ENCODE measurements at regions not wholly inside any gene's neighbourhood (a gene's known extent, or its start where the extent isn't known, plus 50 kb on each side); places are given as distances from the start of the nearest gene placed in this dataset.
"Not testable (repeated sequence)": the region's sequence is repeated elsewhere in the genome, so short reads cannot be mapped to it uniquely, and the experiment has no call there.

DNA sequence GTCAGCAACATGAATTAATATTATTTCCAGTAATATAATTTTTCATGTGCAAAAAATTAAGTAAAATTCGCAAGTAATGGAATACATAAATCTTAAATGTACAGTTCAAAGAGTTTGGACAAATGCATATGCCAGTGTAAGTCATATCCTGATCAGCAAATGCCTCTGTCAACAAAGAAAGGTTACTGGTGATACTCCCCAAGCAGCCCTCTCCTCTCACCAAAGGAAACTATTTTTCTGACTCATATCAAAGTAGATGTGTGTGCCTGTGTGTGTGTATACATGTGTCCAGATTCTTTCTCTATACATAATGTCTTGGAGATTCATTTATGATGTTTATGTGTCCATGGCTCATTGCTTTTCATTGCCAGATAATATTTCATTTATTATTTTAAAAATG lies 1035.0 kb downstream of the SLC16A7 start:
- DNase-seq (ENCODE audit: insufficient read length, low spot score) (no peak), FAIRE-seq (no peak)

GRCh38 chr12:60644076-60644475 lies 1048.2 kb downstream of the SLC16A7 start:
- no peak for DNase-seq (ENCODE audit: insufficient read length, low spot score)
- no peak for FAIRE-seq

DNA sequence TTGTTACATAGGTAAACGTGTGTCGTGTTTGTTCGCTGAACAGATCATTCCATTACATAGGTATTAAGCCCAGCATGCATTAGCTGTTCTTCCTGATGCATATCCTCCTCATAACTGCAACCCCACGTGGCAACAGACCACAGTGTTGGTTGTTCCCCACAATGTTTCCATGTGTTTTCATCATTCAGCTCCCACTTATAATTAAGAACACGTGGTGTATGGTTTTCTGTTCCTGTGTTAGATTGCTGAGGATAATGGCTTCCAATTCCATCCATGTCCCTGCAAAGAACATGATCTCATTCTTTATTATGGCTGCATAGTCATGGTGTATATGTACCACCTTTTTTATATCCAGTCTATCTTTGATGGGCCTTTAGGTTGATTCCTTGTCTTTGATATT lies 1071.1 kb downstream of the SLC16A7 start:
- FAIRE-seq, result no peak
- no peak for DNase-seq (ENCODE audit: insufficient read length, low spot score)

DNA sequence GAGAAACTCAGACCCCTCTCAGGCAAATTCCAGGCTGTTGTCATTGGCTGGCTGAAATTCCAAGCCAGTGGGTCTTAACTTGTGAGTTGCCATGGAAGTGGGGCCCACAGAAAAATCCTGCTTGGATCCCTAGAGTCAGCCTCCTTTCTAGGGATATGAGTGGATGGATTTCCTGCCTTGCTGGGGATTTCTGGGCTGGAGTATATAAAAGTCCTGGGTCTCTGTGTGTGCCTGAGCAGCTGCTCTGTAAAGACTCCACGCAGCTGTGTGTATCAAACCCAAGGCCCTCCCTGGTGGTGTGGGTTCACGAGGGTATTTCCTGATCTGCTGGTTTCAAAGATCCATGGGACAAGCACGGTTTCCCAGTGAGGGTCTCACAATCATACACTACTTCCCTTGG lies 1077.1 kb downstream of the SLC16A7 start:
- DNase-seq (ENCODE audit: insufficient read length, low spot score) (no peak), FAIRE-seq (no peak)

DNA sequence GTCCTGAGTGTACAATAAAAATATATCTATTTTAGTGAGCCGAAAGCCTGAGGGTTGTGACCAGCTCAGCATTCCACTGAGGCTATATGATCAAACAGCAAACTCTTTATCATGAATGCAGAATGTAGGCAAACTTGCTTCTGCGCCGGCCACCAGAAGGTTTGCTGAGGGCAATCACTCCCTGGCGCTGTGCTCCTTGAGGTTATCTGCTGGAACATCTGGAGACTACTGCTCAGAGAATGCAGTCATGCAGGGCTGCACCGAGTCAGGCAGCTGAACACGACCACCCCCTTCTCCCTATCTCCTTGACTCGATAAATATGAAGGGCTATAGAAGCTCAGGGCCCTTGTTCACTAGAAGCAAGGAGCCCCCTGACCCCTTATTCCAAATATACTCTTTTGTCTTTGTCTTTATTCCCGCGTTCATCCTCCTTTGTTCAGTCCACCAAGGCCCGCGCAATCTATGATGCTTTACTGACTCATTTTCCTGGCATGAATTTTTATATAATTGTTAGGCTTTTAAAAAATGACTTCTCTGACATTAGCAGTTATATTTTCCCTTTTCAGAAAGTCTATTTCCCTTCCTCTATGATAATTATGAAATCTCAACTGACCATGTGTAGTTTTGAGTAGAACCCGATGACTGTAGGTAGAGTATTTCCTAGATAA lies 1089.3 kb downstream of the SLC16A7 start:
- FAIRE-seq (no peak), DNase-seq (ENCODE audit: insufficient read length, low spot score) (no peak)

DNA sequence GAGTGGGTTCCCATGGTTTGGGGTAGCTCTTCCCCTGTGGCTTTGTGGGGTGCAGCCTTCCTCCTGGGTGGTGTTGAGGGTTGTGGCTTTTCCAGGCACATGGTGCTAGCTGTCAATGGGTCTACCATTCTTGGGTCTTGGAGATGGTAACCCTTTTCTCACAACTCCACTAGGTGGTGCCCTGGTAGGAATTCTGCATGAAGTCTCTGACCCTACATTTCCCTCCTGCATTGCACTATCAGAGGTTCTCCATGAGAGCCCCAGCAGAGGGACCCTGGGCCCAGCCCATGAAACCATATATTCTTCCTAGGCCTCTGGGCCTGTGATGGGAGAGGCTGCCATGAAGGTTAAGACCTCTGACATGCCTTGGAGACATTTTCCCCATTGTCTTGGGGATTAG lies 1093.3 kb downstream of the SLC16A7 start:
- no peak for DNase-seq (ENCODE audit: insufficient read length, low spot score)
- no peak for FAIRE-seq

- no peak for FAIRE-seq
- DNase-seq (ENCODE audit: insufficient read length, low spot score), result no peak
Measured at GRCh38 chr12:60693019-60693626, 1097.3 kb downstream of the SLC16A7 start.

- FAIRE-seq (no peak), DNase-seq (ENCODE audit: insufficient read length, low spot score) (no peak)
Measured at GRCh38 chr12:60704171-60704914, 1108.5 kb downstream of the SLC16A7 start.

GRCh38 chr12:60710246-60710645 lies 1114.4 kb downstream of the SLC16A7 start:
- FAIRE-seq, result no peak
- no peak for DNase-seq (ENCODE audit: insufficient read length, low spot score)

- DNase-seq (ENCODE audit: insufficient read length, low spot score), result no peak
- FAIRE-seq, result no peak
Measured at GRCh38 chr12:60714141-60714900, 1118.5 kb downstream of the SLC16A7 start.

GRCh38 chr12:60724475-60724874 lies 1128.6 kb downstream of the SLC16A7 start:
- no peak for DNase-seq (ENCODE audit: insufficient read length, low spot score)
- no peak for FAIRE-seq

GRCh38 chr12:60724984-60725383 lies 1129.2 kb downstream of the SLC16A7 start:
- FAIRE-seq, result no peak

DNA sequence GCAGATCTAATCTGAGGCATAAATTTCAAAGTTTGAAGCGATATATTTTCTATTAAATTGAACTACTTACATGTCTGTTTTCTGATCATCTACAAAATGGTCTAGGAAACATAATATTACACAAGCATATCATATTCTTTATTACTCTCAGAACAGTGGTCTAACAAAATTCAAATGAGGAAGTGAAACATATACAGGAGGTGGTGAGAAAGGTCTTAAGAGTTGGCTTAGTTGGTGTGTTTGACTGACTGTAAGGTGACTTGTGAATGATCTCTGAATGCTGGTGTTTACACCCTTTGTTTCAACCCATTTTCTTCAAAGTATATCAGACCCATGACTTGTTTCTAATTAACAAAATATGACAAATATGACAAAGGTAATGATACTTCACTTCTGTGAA lies 1156.8 kb downstream of the SLC16A7 start:
- DNase-seq (ENCODE audit: insufficient read length, low spot score), result no peak
- no peak for FAIRE-seq

More at GRCh38 chr12:60724984-60725383, 1129.2 kb downstream of the SLC16A7 start:
- DNase-seq (ENCODE audit: insufficient read length, low spot score), result no peak

DNA sequence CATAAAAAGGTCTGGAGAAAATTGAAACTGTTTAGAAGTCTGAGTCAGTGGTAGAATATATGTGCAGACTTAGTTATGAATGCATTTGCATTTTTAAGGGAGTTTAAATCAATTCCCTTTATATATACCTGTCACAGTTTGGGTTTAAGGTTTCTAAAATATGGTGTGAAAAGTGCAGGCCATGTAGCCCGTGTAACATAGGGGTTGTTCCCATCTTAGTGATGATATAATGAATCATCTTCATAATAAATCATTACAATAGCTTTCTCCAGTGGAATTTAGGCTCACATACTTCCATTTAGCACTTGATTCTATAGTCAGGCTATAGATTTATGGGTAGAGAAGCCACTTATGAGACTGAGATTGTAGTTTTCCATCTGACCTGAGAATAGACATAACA lies 1162.4 kb downstream of the SLC16A7 start:
- FAIRE-seq (no peak), DNase-seq (ENCODE audit: insufficient read length, low spot score) (no peak)

DNA sequence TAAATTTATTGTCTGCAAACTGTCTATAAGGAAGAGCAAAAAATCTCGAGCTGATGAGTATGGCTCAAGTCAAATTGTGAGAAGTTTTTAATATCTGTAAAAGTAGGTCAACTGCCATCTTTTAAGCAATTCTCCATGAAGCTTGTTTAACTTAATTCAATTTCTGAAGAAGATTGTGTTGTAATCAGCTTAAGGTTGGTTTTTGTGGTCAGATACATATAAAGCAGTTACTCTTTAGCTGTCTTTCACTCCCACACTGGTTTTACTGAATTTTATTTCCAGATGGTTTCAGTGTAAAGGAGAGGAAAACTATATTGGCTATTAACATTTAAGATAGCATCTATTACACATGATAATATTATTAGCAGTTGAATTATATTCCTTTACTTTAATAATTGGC lies 1165.1 kb downstream of the SLC16A7 start:
- FAIRE-seq, result no peak
- no peak for DNase-seq (ENCODE audit: insufficient read length, low spot score)

DNA sequence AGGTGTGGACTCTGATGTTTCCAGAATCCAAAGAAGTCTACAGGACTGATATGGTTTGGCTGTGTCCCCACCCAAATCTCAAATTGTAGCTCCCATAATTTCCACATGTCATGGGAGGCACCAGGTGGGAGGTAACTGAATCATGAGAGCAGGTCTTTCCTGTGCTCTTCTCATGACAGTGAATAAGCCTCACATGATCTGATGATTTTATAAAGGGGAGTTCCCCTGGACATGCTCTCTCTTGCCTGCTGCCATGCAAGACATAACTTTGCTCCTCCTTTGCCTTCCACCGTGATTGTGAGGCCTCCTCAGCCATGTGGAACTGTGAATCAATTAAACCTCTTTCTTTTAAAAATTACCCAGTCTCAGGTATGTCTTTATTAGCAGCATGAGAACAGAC lies 1205.3 kb downstream of the SLC16A7 start:
- FAIRE-seq; DNase-seq (ENCODE audit: insufficient read length, low spot score): not testable (repeated sequence)

DNA sequence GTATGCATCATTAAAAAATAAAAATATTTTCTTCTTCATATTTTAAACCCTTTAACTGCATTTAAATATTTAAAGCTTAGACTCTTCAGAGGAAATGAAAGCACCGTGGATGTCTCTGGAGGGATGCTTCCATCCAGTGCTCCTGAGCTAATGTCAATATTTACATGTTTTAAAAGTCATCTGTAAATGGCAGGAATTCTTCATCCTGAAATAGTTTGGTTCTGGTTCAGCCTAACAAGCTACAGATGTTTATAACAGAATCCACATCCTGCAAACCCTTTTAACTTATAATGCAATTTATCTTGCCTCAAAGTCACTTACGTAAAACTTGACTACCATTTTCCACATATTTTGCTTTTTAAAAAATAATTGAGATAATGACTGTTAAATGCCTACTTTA lies 1207.3 kb downstream of the SLC16A7 start:
- FAIRE-seq (no peak), DNase-seq (ENCODE audit: insufficient read length, low spot score) (no peak)

GRCh38 chr12:60805364-60805763 lies 1209.5 kb downstream of the SLC16A7 start:
- no peak for DNase-seq (ENCODE audit: insufficient read length, low spot score)

GRCh38 chr12:60819794-60820193 lies 1224.0 kb downstream of the SLC16A7 start:
- DNase-seq (ENCODE audit: insufficient read length, low spot score) (no peak), FAIRE-seq (no peak)

More at GRCh38 chr12:60805364-60805763, 1209.5 kb downstream of the SLC16A7 start:
- FAIRE-seq, result no peak

- DNase-seq (ENCODE audit: insufficient read length, low spot score) (no peak), FAIRE-seq (no peak)
Measured at GRCh38 chr12:60822580-60822979, 1226.8 kb downstream of the SLC16A7 start.

- DNase-seq (ENCODE audit: insufficient read length, low spot score), result no peak
- FAIRE-seq, result no peak
Measured at GRCh38 chr12:60830381-60830780, 1234.6 kb downstream of the SLC16A7 start.
